Spleen (tissue), 7 donors: ENCODE measurements at regions not wholly inside any gene's neighbourhood (a gene's known extent, or its start where the extent isn't known, plus 50 kb on each side); places are given as distances from the start of the nearest gene placed in this dataset.

Experiments
- CTCF ChIP-seq, 11 experiments: fragments of 200-600 bp in 7 of 11; fragments of 450-650 bp in 4 of 11; sonication (generic) in 4 of 11; IDR thresholded peaks in 8 of 11; conservative IDR thresholded peaks in 3 of 11; 1 replicate in 7 of 11; 2 replicates in 4 of 11; pipeline versions ENCODE4 v1.4.0 to v1.8.0; 2016 to 2021; ENCODE audit warnings: antibody characterized with exemption in 11 of 11, inconsistent platforms in 4 of 11, mild to moderate bottlenecking in 1 of 11
- POLR2A ChIP-seq, 3 donors: fragments of 450-650 bp; IDR thresholded peaks; one replicate each; pipeline ENCODE4 v1.5.1; 2017; ENCODE audit warnings: antibody characterized with exemption in 3 of 3, mild to moderate bottlenecking in 1 of 3
- POLR2AphosphoS5 ChIP-seq, 3 donors: sonication (generic); formaldehyde crosslinking; IDR thresholded peaks; one replicate each; pipeline ENCODE4 v1.5.1; 2017; ENCODE audit warnings: antibody characterized with exemption in 3 of 3
- donor health status: DM: no; HTN: no; CAD: no; lungs with moderate emphysema.
- donor health status: DM: no; HTN: no; CAD: no.
- donor health status: DM: no; HTN: no; CAD: no.

GRCh38 chr2:226135861-226136548, 663.6 kb downstream of the IRS1 start:
- TF ChIP-seq CTCF (IDR thresholded peaks at IDR 0.05 in 8 of 11, conservative IDR thresholded peaks at IDR 0.05 in 3 of 11) (no peak), POLR2A (IDR thresholded peaks at IDR 0.05) (no peak), POLR2AphosphoS5 (IDR thresholded peaks at IDR 0.05) (no peak)
